B cell (primary cell): ENCODE measurements at regions not wholly inside any gene's neighbourhood (a gene's known extent, or its start where the extent isn't known, plus 50 kb on each side); places are given as distances from the start of the nearest gene placed in this dataset.

ENCODE experiments used
- ATAC-seq: fragments of 200-7000 bp; cut with Tn5 transposase; one replicate; pipeline ENCODE4 v1.10.0; 2021; ENCODE audit warnings: low read depth, mild to moderate bottlenecking, moderate number of reproducible peaks, moderate library complexity
- CTCF ChIA-PET: fragments of 350-600 bp; sonication (Branson Sonifier 250); formaldehyde crosslinking; loops from one replicate; lab custom pipeline; 2021; ENCODE audit warnings: antibody characterized with exemption, inconsistent platforms; lab: Charles Lee
- POLR2A ChIA-PET: fragments of 350-600 bp; sonication (Branson Sonifier 250); formaldehyde crosslinking; loops from one replicate; lab custom pipeline; 2021; ENCODE audit warnings: antibody characterized with exemption; lab: Charles Lee
- DNase-seq: peaks from one replicate; pipeline ENCODE4 v3.0.0; 2013
- H2AFZ ChIP-seq: 2 replicates; pipeline ENCODE4 v1.6.1; 2012; ENCODE audit warnings: mild to moderate bottlenecking, low read depth, low read length; ENCODE audit not compliant: insufficient read depth, poor library complexity, severe bottlenecking
- H3K27ac ChIP-seq, 2 donors: 1 replicate in 1 of 2; 2 replicates in 1 of 2; pipeline ENCODE4 v1.5.1; 2012 to 2013; ENCODE audit warnings: low read length in 2 of 2, mild to moderate bottlenecking in 2 of 2, moderate library complexity in 1 of 2
- H3K27me3 ChIP-seq, 4 experiments: fragments of 200-600 bp in 1 of 4; sonication (generic) in 1 of 4; replicated peaks in 1 of 4; 1 replicate in 2 of 4; 2 replicates in 2 of 4; pipeline versions ENCODE4 v1.6.1 to v1.7.0; 2013 to 2016; ENCODE audit warnings: low read length in 3 of 4, mild to moderate bottlenecking in 2 of 4, mixed read lengths in 1 of 4, moderate library complexity in 1 of 4; ENCODE audit not compliant: insufficient read depth in 4 of 4, control insufficient read depth in 3 of 4; ENCODE audit errors: control extremely low read depth in 1 of 4
- H3K36me3 ChIP-seq, 2 experiments: replicated peaks in 1 of 2; 1 replicate in 1 of 2; 2 replicates in 1 of 2; pipeline versions ENCODE4 v1.6.1 to v1.7.1; 2013; ENCODE audit warnings: low read length in 1 of 2; ENCODE audit not compliant: insufficient read depth in 2 of 2, control insufficient read depth in 1 of 2; ENCODE audit errors: control extremely low read depth in 1 of 2, extremely low read depth in 1 of 2
- H3K4me1 ChIP-seq, 2 donors: fragments of 200-600 bp in 1 of 2; sonication (generic) in 1 of 2; 1 replicate in 1 of 2; 2 replicates in 1 of 2; pipeline versions ENCODE4 v1.5.1 to v1.6.1; 2013 to 2017; ENCODE audit warnings: low read length in 2 of 2; ENCODE audit not compliant: control insufficient read depth in 2 of 2, insufficient read depth in 2 of 2
- H3K4me2 ChIP-seq: replicated peaks from 2 replicates; pipeline ENCODE3; 2012; ENCODE audit warnings: mild to moderate bottlenecking, low read depth, low read length; ENCODE audit not compliant: poor library complexity, severe bottlenecking
- H3K4me3 ChIP-seq, 5 experiments: fragments of 200-600 bp in 1 of 5; sonication (generic) in 1 of 5; 1 replicate in 3 of 5; 2 replicates in 2 of 5; pipeline versions ENCODE4 v1.5.1 to v1.7.0; 2011 to 2016; ENCODE audit warnings: low read length in 4 of 5, mild to moderate bottlenecking in 4 of 5, low read depth in 2 of 5, control low read depth in 1 of 5, moderate library complexity in 1 of 5; ENCODE audit not compliant: insufficient read depth in 1 of 5; ENCODE audit errors: control extremely low read depth in 1 of 5, extremely low read depth in 1 of 5
- H3K79me2 ChIP-seq: fragments of 200-600 bp; sonication (generic); one replicate; pipeline ENCODE4 v1.6.0; 2016; ENCODE audit warnings: low read length; ENCODE audit not compliant: control insufficient read depth, insufficient read depth
- H3K9ac ChIP-seq: fragments of 200-600 bp; sonication (generic); 2 replicates; pipeline ENCODE4 v1.6.1; 2017; ENCODE audit warnings: mild to moderate bottlenecking, low read length, moderate library complexity
- H3K9me3 ChIP-seq, 3 donors: one replicate each; pipeline versions ENCODE4 v1.6.1 to v1.7.1; 2013; ENCODE audit warnings: low read length in 2 of 3; ENCODE audit not compliant: control insufficient read depth in 2 of 3, insufficient read depth in 1 of 3; ENCODE audit errors: control extremely low read depth in 1 of 3
- H4K20me1 ChIP-seq: 2 replicates; pipeline ENCODE4 v1.6.0; 2012; ENCODE audit warnings: mild to moderate bottlenecking, low read length; ENCODE audit not compliant: insufficient read depth, control insufficient read depth, poor library complexity, severe bottlenecking
- H3K27ac Mint-ChIP-seq: one replicate; pipeline ENCODE4 v1.8.0; 2021; ENCODE audit warnings: mixed read lengths
- H3K27me3 Mint-ChIP-seq: one replicate; pipeline ENCODE4 v1.8.0; 2021; ENCODE audit warnings: mixed read lengths
- H3K4me1 Mint-ChIP-seq: one replicate; pipeline ENCODE4 v1.8.0; 2021; ENCODE audit warnings: mixed read lengths
- H3K4me3 Mint-ChIP-seq: one replicate; pipeline ENCODE4 v1.8.0; 2021; ENCODE audit warnings: mixed read lengths
- H3K9me3 Mint-ChIP-seq: one replicate; pipeline ENCODE4 v1.8.0; 2022; ENCODE audit warnings: mixed read lengths; ENCODE audit not compliant: insufficient read depth
- EZH2 ChIP-seq: IDR thresholded peaks from 2 replicates; pipeline ENCODE4 v1.6.1; 2012; ENCODE audit warnings: borderline replicate concordance, low read depth, mild to moderate bottlenecking, moderate library complexity, low read length; ENCODE audit not compliant: insufficient read depth, poor library complexity, severe bottlenecking
- WGBS: methylation state at CpG from one replicate; pipeline ENCODE4 v1.1.5; 2013; ENCODE audit warnings: missing lambda C conversion rate; ENCODE audit not compliant: insufficient coverage; 5-methylcytosine and 5-hydroxymethylcytosine counted together
- intact Hi-C: fragments of 100-400 bp; cut with micrococcal nuclease; formaldehyde crosslinking; loops from one replicate; pipeline ENCODE4 v1.10.0; 2022
- TF ChIP-seq, protein P1 (sequence below): fragments of 200-600 bp; IDR thresholded peaks from one replicate; pipeline ENCODE4 v1.8.0; 2022; ENCODE audit warnings: antibody characterized with exemption, mild to moderate bottlenecking

DNA sequence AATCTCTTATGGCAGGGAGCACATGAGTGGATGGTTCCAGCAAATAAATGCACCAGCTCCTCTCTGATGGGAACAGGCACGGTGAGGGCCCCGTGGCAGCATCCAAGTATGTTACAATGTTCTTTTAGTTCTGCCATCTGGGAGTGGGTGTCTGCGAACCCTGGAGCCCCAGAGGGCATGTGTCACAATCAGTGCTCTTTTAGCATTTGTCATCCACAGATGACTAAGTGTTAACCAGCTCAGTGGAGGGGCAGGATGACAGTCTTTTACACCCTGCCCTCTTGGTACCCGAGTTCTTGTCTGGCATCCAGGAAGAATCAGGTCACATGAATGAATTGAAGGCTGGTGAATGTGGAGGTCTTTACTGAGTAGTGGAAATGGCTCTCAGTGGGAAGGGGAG is 560.4 kb upstream of the FLRT2 start:
- ATAC-seq: no peak
- H3K4me3 Mint-ChIP-seq: no peak overlapping the region
- H3K79me2 ChIP-seq: no peaks in the 10 kb centered on the region
- H3K9me3 ChIP-seq: peaks cover 0 to 2% (median 1%) of the 10 kb centered on the region in 3 donors
- H3K9ac ChIP-seq: no peak overlapping the region
- no peaks in the 10 kb centered on the region for H3K36me3 ChIP-seq
- no peak overlapping the region for H3K27ac ChIP-seq
- H3K9me3 Mint-ChIP-seq: peaks cover 5% of the 10 kb centered on the region
- H3K4me3 ChIP-seq: no peak overlapping the region
- no peak overlapping the region for H3K4me2 ChIP-seq
- TF ChIP-seq, protein P1, sequence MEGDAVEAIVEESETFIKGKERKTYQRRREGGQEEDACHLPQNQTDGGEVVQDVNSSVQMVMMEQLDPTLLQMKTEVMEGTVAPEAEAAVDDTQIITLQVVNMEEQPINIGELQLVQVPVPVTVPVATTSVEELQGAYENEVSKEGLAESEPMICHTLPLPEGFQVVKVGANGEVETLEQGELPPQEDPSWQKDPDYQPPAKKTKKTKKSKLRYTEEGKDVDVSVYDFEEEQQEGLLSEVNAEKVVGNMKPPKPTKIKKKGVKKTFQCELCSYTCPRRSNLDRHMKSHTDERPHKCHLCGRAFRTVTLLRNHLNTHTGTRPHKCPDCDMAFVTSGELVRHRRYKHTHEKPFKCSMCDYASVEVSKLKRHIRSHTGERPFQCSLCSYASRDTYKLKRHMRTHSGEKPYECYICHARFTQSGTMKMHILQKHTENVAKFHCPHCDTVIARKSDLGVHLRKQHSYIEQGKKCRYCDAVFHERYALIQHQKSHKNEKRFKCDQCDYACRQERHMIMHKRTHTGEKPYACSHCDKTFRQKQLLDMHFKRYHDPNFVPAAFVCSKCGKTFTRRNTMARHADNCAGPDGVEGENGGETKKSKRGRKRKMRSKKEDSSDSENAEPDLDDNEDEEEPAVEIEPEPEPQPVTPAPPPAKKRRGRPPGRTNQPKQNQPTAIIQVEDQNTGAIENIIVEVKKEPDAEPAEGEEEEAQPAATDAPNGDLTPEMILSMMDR: no peak
- no peak for TF ChIP-seq EZH2
- H2AFZ ChIP-seq: no peak overlapping the region
- H3K27me3 Mint-ChIP-seq: no peaks in the 10 kb centered on the region
- no peak overlapping the region for H3K27ac Mint-ChIP-seq
- no peaks in the 10 kb centered on the region for H4K20me1 ChIP-seq
- H3K4me1 Mint-ChIP-seq: no peaks in the 10 kb centered on the region
- intact Hi-C loops: no loop called here
- no peaks in the 10 kb centered on the region for H3K27me3 ChIP-seq
- H3K4me1 ChIP-seq: no peaks in the 10 kb centered on the region
- POLR2A ChIA-PET: no interaction called here
- CTCF ChIA-PET: no interaction called here
- DNase-seq: no peak
- WGBS: 83% methylated on average over 4 of the region's 4 CpGs

GRCh38 chr14:84975241-84975902 is 554.6 kb upstream of the FLRT2 start:
- WGBS: no CpG with 5 or more reads among the region's 2 CpGs
- POLR2A ChIA-PET: no interaction called here
- no peaks in the 10 kb centered on the region for H4K20me1 ChIP-seq
- no peaks in the 10 kb centered on the region for H3K9me3 ChIP-seq
- DNase-seq (no peak), ATAC-seq (no peak)
- no peak overlapping the region for H3K4me2 ChIP-seq
- H3K4me1 ChIP-seq: no peaks in the 10 kb centered on the region
- Mint-ChIP-seq H3K27ac (no peak overlapping the region), H3K4me3 (no peak overlapping the region), H3K4me1 (no peaks in the 10 kb centered on the region), H3K9me3 (peaks cover 10% of the 10 kb centered on the region), H3K27me3 (no peaks in the 10 kb centered on the region)
- intact Hi-C loops: no loop called here
- no peak overlapping the region for H3K9ac ChIP-seq
- no peak overlapping the region for H3K27ac ChIP-seq
- no peak overlapping the region for H2AFZ ChIP-seq
- H3K27me3 ChIP-seq: no peaks in the 10 kb centered on the region
- H3K36me3 ChIP-seq: no peaks in the 10 kb centered on the region
- no peak overlapping the region for H3K4me3 ChIP-seq
- CTCF ChIA-PET: no interaction called here
- H3K79me2 ChIP-seq: no peaks in the 10 kb centered on the region
- TF ChIP-seq, protein P1: no peak
- TF ChIP-seq EZH2: no peak
